Ovary (tissue), 3 donors: ENCODE measurements at regions not wholly inside any gene's neighbourhood (a gene's known extent, or its start where the extent isn't known, plus 50 kb on each side); places are given as distances from the start of the nearest gene placed in this dataset.

Experiments used
- EP300 ChIP-seq: sonication (generic); formaldehyde crosslinking; IDR thresholded peaks from one replicate; pipeline ENCODE4 v1.6.1; 2017; ENCODE audit warnings: antibody characterized with exemption
- TF ChIP-seq, protein P1 (sequence below), 3 donors: fragments of 450-650 bp in 2 of 3; fragments of 200-600 bp in 1 of 3; IDR thresholded peaks; one replicate each; pipeline versions ENCODE4 v1.5.1 to v1.8.0; 2016 to 2022; ENCODE audit warnings: antibody characterized with exemption in 3 of 3, mild to moderate bottlenecking in 1 of 3
- donor health status: DM: no; HTN: no; CAD: no.

GRCh38 chr12:24304285-24304684 is 354.8 kb upstream of the SOX5 start:
- TF ChIP-seq, protein P1, sequence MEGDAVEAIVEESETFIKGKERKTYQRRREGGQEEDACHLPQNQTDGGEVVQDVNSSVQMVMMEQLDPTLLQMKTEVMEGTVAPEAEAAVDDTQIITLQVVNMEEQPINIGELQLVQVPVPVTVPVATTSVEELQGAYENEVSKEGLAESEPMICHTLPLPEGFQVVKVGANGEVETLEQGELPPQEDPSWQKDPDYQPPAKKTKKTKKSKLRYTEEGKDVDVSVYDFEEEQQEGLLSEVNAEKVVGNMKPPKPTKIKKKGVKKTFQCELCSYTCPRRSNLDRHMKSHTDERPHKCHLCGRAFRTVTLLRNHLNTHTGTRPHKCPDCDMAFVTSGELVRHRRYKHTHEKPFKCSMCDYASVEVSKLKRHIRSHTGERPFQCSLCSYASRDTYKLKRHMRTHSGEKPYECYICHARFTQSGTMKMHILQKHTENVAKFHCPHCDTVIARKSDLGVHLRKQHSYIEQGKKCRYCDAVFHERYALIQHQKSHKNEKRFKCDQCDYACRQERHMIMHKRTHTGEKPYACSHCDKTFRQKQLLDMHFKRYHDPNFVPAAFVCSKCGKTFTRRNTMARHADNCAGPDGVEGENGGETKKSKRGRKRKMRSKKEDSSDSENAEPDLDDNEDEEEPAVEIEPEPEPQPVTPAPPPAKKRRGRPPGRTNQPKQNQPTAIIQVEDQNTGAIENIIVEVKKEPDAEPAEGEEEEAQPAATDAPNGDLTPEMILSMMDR (IDR thresholded peaks at IDR 0.05), result no peak
- no peak for TF ChIP-seq EP300
